ENCODE measurements at regions not wholly inside any gene's neighbourhood (a gene's known extent, or its start where the extent isn't known, plus 50 kb on each side); places are given as distances from the start of the nearest gene placed in this dataset.

GRCh38 chr5:6194906-6195612 lies 183.3 kb downstream of the MED10 start:
- H4K8ac ChIP-seq (ENCODE audit: low read depth, low read length): no peak overlapping the region
- no peaks in the 10 kb centered on the region for H3K79me2 ChIP-seq (ENCODE audit: control insufficient read depth, insufficient read depth, low read length)
- WGBS (ENCODE audit: extremely low coverage, insufficient coverage, low lambda C conversion rate): no CpG with 5 or more reads among the region's 5 CpGs
- no peak overlapping the region for H3K4me3 ChIP-seq (ENCODE audit: low read length)
- no peak overlapping the region for H2BK120ac ChIP-seq (ENCODE audit: low read depth, low read length)
- no peaks in the 10 kb centered on the region for H3K4me1 ChIP-seq (ENCODE audit: control insufficient read depth, low read depth, low read length)
- no peak overlapping the region for H3K18ac ChIP-seq (ENCODE audit: low read length)
- no peak overlapping the region for H3K4me2 ChIP-seq (ENCODE audit: low read length)
- no peaks in the 10 kb centered on the region for H3K79me1 ChIP-seq (ENCODE audit: low read length)
- no peak for DNase-seq
- no peak overlapping the region for H3K9ac ChIP-seq (ENCODE audit: low read length)
- no peak overlapping the region for H2AK5ac ChIP-seq (ENCODE audit: low read length)
- no peak overlapping the region for H2BK5ac ChIP-seq (ENCODE audit: low read length)
- no peak overlapping the region for H4K5ac ChIP-seq (ENCODE audit: low read length)
- no peaks in the 10 kb centered on the region for H3K27me3 ChIP-seq (ENCODE audit: insufficient read depth, low read length, poor library complexity)
- no peaks in the 10 kb centered on the region for H3K36me3 ChIP-seq (ENCODE audit: control insufficient read depth, insufficient read depth, low read length)
- H2BK15ac ChIP-seq (replicated peaks; ENCODE audit: low read depth): no peak overlapping the region
- no peak overlapping the region for H3K23ac ChIP-seq (ENCODE audit: low read length)
- H3K56ac ChIP-seq (ENCODE audit: low read length): no peak overlapping the region
- H3K4ac ChIP-seq (ENCODE audit: low read depth, low read length): no peak overlapping the region
- no peak overlapping the region for H3K27ac ChIP-seq (ENCODE audit: low read depth, low read length)

- Histone ChIP-seq H2AK5ac (ENCODE audit: low read length) (no peak overlapping the region), H3K4me1 (ENCODE audit: control insufficient read depth, low read depth, low read length) (no peaks in the 10 kb centered on the region), H2BK15ac (replicated peaks; ENCODE audit: low read depth) (no peak overlapping the region), H3K79me2 (ENCODE audit: control insufficient read depth, insufficient read depth, low read length) (no peaks in the 10 kb centered on the region), H4K5ac (ENCODE audit: low read length) (no peak overlapping the region), H2BK5ac (ENCODE audit: low read length) (no peak overlapping the region), H3K27ac (ENCODE audit: low read depth, low read length) (no peak overlapping the region), H3K4ac (ENCODE audit: low read depth, low read length) (no peak overlapping the region), H3K4me3 (ENCODE audit: low read length) (no peak overlapping the region), H3K36me3 (ENCODE audit: control insufficient read depth, insufficient read depth, low read length) (no peaks in the 10 kb centered on the region), H3K56ac (ENCODE audit: low read length) (no peak overlapping the region), H3K23ac (ENCODE audit: low read length) (no peak overlapping the region), H3K18ac (ENCODE audit: low read length) (no peak overlapping the region), H2BK120ac (ENCODE audit: low read depth, low read length) (no peak overlapping the region), H4K8ac (ENCODE audit: low read depth, low read length) (no peak overlapping the region), H3K9ac (ENCODE audit: low read length) (no peak overlapping the region), H3K27me3 (ENCODE audit: insufficient read depth, low read length, poor library complexity) (no peaks in the 10 kb centered on the region), H3K79me1 (ENCODE audit: low read length) (no peaks in the 10 kb centered on the region), H3K4me2 (ENCODE audit: low read length) (no peak overlapping the region)
- WGBS (ENCODE audit: extremely low coverage, insufficient coverage, low lambda C conversion rate): no CpG with 5 or more reads among the region's 13 CpGs
- no peak for DNase-seq
Observed at GRCh38 chr5:6194261-6194875, 184.0 kb downstream of the MED10 start.

- no peak overlapping the region for H3K27ac ChIP-seq (ENCODE audit: low read depth, low read length)
- H4K5ac ChIP-seq (ENCODE audit: low read length): no peak overlapping the region
- H3K79me2 ChIP-seq (ENCODE audit: control insufficient read depth, insufficient read depth, low read length): no peaks in the 10 kb centered on the region
- WGBS (ENCODE audit: extremely low coverage, insufficient coverage, low lambda C conversion rate): no CpG with 5 or more reads among the region's 8 CpGs
- no peaks in the 10 kb centered on the region for H3K4me1 ChIP-seq (ENCODE audit: control insufficient read depth, low read depth, low read length)
- no peaks in the 10 kb centered on the region for H3K27me3 ChIP-seq (ENCODE audit: insufficient read depth, low read length, poor library complexity)
- H2BK15ac ChIP-seq (replicated peaks; ENCODE audit: low read depth): no peak overlapping the region
- no peak overlapping the region for H3K4ac ChIP-seq (ENCODE audit: low read depth, low read length)
- no peak for DNase-seq
- H2BK120ac ChIP-seq (ENCODE audit: low read depth, low read length): no peak overlapping the region
- no peak overlapping the region for H3K56ac ChIP-seq (ENCODE audit: low read length)
- H3K9ac ChIP-seq (ENCODE audit: low read length): no peak overlapping the region
- no peaks in the 10 kb centered on the region for H3K36me3 ChIP-seq (ENCODE audit: control insufficient read depth, insufficient read depth, low read length)
- no peak overlapping the region for H2BK5ac ChIP-seq (ENCODE audit: low read length)
- no peak overlapping the region for H4K8ac ChIP-seq (ENCODE audit: low read depth, low read length)
- H3K4me3 ChIP-seq (ENCODE audit: low read length): no peak overlapping the region
- H3K79me1 ChIP-seq (ENCODE audit: low read length): no peaks in the 10 kb centered on the region
- no peak overlapping the region for H3K4me2 ChIP-seq (ENCODE audit: low read length)
- H2AK5ac ChIP-seq (ENCODE audit: low read length): no peak overlapping the region
- H3K23ac ChIP-seq (ENCODE audit: low read length): no peak overlapping the region
- H3K18ac ChIP-seq (ENCODE audit: low read length): no peak overlapping the region
Observed at GRCh38 chr5:6193310-6193709, 185.0 kb downstream of the MED10 start.

- no peak overlapping the region for H3K18ac ChIP-seq (ENCODE audit: low read length)
- no peak overlapping the region for H3K9ac ChIP-seq (ENCODE audit: low read length)
- no peak overlapping the region for H2AK5ac ChIP-seq (ENCODE audit: low read length)
- no peaks in the 10 kb centered on the region for H3K36me3 ChIP-seq (ENCODE audit: control insufficient read depth, insufficient read depth, low read length)
- H3K4me2 ChIP-seq (ENCODE audit: low read length): no peak overlapping the region
- no peak overlapping the region for H3K56ac ChIP-seq (ENCODE audit: low read length)
- no peak overlapping the region for H2BK5ac ChIP-seq (ENCODE audit: low read length)
- no peak overlapping the region for H4K5ac ChIP-seq (ENCODE audit: low read length)
- no peak overlapping the region for H3K27ac ChIP-seq (ENCODE audit: low read depth, low read length)
- H3K4ac ChIP-seq (ENCODE audit: low read depth, low read length): no peak overlapping the region
- no peak overlapping the region for H2BK120ac ChIP-seq (ENCODE audit: low read depth, low read length)
- no peaks in the 10 kb centered on the region for H3K79me2 ChIP-seq (ENCODE audit: control insufficient read depth, insufficient read depth, low read length)
- no peaks in the 10 kb centered on the region for H3K27me3 ChIP-seq (ENCODE audit: insufficient read depth, low read length, poor library complexity)
- H3K23ac ChIP-seq (ENCODE audit: low read length): no peak overlapping the region
- DNase-seq: no peak
- H3K79me1 ChIP-seq (ENCODE audit: low read length): no peaks in the 10 kb centered on the region
- no peak overlapping the region for H4K8ac ChIP-seq (ENCODE audit: low read depth, low read length)
- no peaks in the 10 kb centered on the region for H3K4me1 ChIP-seq (ENCODE audit: control insufficient read depth, low read depth, low read length)
- no peak overlapping the region for H2BK15ac ChIP-seq (replicated peaks; ENCODE audit: low read depth)
- no CpG with 5 or more reads among the region's 7 CpGs for WGBS (ENCODE audit: extremely low coverage, insufficient coverage, low lambda C conversion rate)
- H3K4me3 ChIP-seq (ENCODE audit: low read length): no peak overlapping the region
Observed at GRCh38 chr5:6190838-6191237, 187.5 kb downstream of the MED10 start.

GRCh38 chr5:6188976-6189375 lies 189.4 kb downstream of the MED10 start:
- Histone ChIP-seq H3K36me3 (ENCODE audit: control insufficient read depth, insufficient read depth, low read length) (no peaks in the 10 kb centered on the region), H3K4me1 (ENCODE audit: control insufficient read depth, low read depth, low read length) (no peaks in the 10 kb centered on the region)
- WGBS (ENCODE audit: extremely low coverage, insufficient coverage, low lambda C conversion rate): no CpG with 5 or more reads among the region's 8 CpGs

GRCh38 chr5:6188344-6188743 lies 190.0 kb downstream of the MED10 start:
- Histone ChIP-seq H3K36me3 (ENCODE audit: control insufficient read depth, insufficient read depth, low read length) (no peaks in the 10 kb centered on the region), H4K8ac (ENCODE audit: low read depth, low read length) (no peak overlapping the region), H3K4ac (ENCODE audit: low read depth, low read length) (no peak overlapping the region), H3K18ac (ENCODE audit: low read length) (no peak overlapping the region), H2AK5ac (ENCODE audit: low read length) (no peak overlapping the region), H3K27me3 (ENCODE audit: insufficient read depth, low read length, poor library complexity) (no peaks in the 10 kb centered on the region), H3K4me1 (ENCODE audit: control insufficient read depth, low read depth, low read length) (no peaks in the 10 kb centered on the region), H3K27ac (ENCODE audit: low read depth, low read length) (no peak overlapping the region), H2BK120ac (ENCODE audit: low read depth, low read length) (no peak overlapping the region), H3K23ac (ENCODE audit: low read length) (no peak overlapping the region), H3K4me2 (ENCODE audit: low read length) (no peak overlapping the region), H4K5ac (ENCODE audit: low read length) (no peak overlapping the region), H2BK5ac (ENCODE audit: low read length) (no peak overlapping the region), H3K79me2 (ENCODE audit: control insufficient read depth, insufficient read depth, low read length) (no peaks in the 10 kb centered on the region), H2BK15ac (replicated peaks; ENCODE audit: low read depth) (no peak overlapping the region), H3K56ac (ENCODE audit: low read length) (no peak overlapping the region), H3K79me1 (ENCODE audit: low read length) (no peaks in the 10 kb centered on the region), H3K9ac (ENCODE audit: low read length) (no peak overlapping the region), H3K4me3 (ENCODE audit: low read length) (no peak overlapping the region)
- no peak for DNase-seq
- WGBS (ENCODE audit: extremely low coverage, insufficient coverage, low lambda C conversion rate): no CpG with 5 or more reads among the region's 6 CpGs

More at GRCh38 chr5:6188976-6189375, 189.4 kb downstream of the MED10 start:
- Histone ChIP-seq H3K18ac (ENCODE audit: low read length) (no peak overlapping the region), H3K9ac (ENCODE audit: low read length) (no peak overlapping the region), H3K79me1 (ENCODE audit: low read length) (no peaks in the 10 kb centered on the region), H2BK5ac (ENCODE audit: low read length) (no peak overlapping the region), H3K56ac (ENCODE audit: low read length) (no peak overlapping the region), H3K4me3 (ENCODE audit: low read length) (no peak overlapping the region), H4K8ac (ENCODE audit: low read depth, low read length) (no peak overlapping the region), H2BK120ac (ENCODE audit: low read depth, low read length) (no peak overlapping the region), H3K79me2 (ENCODE audit: control insufficient read depth, insufficient read depth, low read length) (no peaks in the 10 kb centered on the region), H3K27ac (ENCODE audit: low read depth, low read length) (no peak overlapping the region), H4K5ac (ENCODE audit: low read length) (no peak overlapping the region), H3K23ac (ENCODE audit: low read length) (no peak overlapping the region), H3K4ac (ENCODE audit: low read depth, low read length) (no peak overlapping the region), H2AK5ac (ENCODE audit: low read length) (no peak overlapping the region), H3K4me2 (ENCODE audit: low read length) (no peak overlapping the region), H3K27me3 (ENCODE audit: insufficient read depth, low read length, poor library complexity) (no peaks in the 10 kb centered on the region), H2BK15ac (replicated peaks; ENCODE audit: low read depth) (no peak overlapping the region)
- DNase-seq: no peak

Data from mesendoderm (in vitro differentiated cells).